ENCODE measurements at regions not wholly inside any gene's neighbourhood (a gene's known extent, or its start where the extent isn't known, plus 50 kb on each side); places are given as distances from the start of the nearest gene placed in this dataset.

DNA sequence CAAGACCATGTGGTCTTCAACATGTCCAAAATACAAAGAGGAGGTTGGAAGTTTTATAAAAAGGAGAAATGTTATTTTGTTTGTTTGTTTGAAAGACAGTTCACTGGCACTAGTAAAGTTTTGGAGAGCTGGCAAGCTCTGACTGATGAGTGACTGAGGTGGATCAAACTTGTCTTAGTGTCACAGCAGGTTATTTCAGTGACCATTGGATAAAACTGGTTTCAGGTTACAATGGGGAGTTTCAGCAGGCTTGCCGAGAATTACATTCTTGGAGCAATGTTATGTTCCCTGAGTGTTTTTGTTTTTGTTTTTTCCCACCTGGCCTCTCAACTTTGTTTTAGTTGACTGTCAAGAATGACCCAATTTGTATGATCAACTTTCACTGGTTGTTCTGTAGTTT lies 414.5 kb upstream of the ARHGEF26 start:
- in situ Hi-C loops (cut with HindIII; ENCODE audit: low sequenced_read_pairs), result no loop called here

- in situ Hi-C loops (cut with HindIII; ENCODE audit: low sequenced_read_pairs), result no loop called here
These were observed 407.2 kb upstream of the ARHGEF26 start for GRCh38 chr3:153714016-153714415.

- in situ Hi-C loops (cut with HindIII; ENCODE audit: low sequenced_read_pairs), result no loop called here
These were observed 406.5 kb upstream of the ARHGEF26 start for GRCh38 chr3:153714588-153715290.

DNA sequence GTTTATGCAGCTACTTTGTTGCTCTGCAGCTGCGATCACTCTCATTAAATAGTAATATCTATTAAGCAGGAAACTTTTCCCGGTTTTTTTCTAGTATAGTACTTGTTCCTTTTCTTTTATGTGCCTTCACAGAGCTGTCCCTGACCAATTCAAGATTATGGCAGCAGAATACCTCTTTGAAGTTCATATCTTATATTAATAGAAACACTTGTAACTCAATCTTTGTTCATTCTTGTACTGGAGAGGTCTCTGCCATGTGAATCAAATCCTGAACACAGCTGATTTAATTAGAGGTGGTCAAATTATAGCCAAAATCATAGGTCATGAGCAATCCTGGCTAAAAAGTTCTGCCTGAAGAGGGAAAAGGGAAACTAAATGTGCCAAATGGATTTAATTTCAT lies 399.0 kb upstream of the ARHGEF26 start:
- in situ Hi-C loops (cut with HindIII; ENCODE audit: low sequenced_read_pairs), result no loop called here

GRCh38 chr3:153731071-153731470 lies 390.1 kb upstream of the ARHGEF26 start:
- in situ Hi-C loops (cut with HindIII; ENCODE audit: low sequenced_read_pairs), result no loop called here

- in situ Hi-C loops (cut with HindIII; ENCODE audit: low sequenced_read_pairs), result no loop called here
These were observed 386.2 kb upstream of the ARHGEF26 start for GRCh38 chr3:153734777-153735551.

DNA sequence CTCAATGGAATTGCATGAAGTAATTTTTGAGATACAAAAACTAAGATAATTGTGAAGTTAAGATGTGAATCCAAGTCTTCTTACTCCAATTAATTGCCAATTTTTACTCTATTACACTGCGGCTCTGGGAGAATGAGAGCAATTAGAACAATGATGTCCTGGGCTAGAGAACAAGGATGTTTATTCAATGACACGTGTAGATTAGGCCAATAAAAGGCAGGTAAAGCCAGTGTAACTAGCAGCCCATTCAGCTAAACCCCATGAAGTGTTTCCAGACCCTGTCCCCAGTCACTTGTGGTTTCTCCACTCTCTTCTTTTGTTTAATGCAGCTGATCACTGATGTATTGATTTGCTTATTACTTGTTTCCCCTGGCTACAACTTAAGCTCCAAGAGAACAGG lies 381.1 kb upstream of the ARHGEF26 start:
- in situ Hi-C loops (cut with HindIII; ENCODE audit: low sequenced_read_pairs), result no loop called here

- in situ Hi-C loops (cut with HindIII; ENCODE audit: low sequenced_read_pairs), result no loop called here
These were observed 376.3 kb upstream of the ARHGEF26 start for GRCh38 chr3:153744889-153745288.

- in situ Hi-C loops (cut with HindIII; ENCODE audit: low sequenced_read_pairs), result no loop called here
These were observed 375.0 kb upstream of the ARHGEF26 start for GRCh38 chr3:153746211-153746610.

GRCh38 chr3:153749070-153749610 lies 372.1 kb upstream of the ARHGEF26 start:
- in situ Hi-C loops (cut with HindIII; ENCODE audit: low sequenced_read_pairs), result no loop called here

DNA sequence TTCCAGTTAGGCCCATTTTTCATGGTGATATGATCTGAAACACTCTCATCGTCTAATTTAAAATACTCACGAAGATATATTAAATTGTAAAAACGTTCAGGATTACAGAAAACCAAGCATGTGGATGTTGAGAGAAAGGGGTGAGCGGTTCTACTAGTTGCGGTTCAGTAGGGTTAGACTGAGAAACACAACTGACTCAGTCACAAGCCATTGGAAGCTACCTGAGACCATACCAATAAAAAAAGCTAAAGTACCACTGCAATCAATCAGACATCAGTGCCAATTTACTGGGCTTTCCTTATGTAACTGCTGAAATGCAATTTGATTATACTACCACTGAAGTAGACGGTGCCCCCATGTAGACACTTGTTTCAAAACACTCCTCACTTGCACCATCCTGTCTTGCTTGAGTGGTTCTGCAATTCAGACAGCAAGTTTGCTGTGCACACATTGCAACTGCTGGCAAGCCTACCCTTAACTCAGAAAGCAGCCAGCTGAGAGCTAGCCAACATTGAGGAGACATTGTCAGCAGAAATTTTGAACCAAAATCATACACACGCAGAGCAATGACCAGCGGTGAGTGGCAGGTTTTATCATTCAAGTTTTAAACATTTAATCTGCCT lies 368.7 kb upstream of the ARHGEF26 start:
- in situ Hi-C loops (cut with HindIII; ENCODE audit: low sequenced_read_pairs), result no loop called here

DNA sequence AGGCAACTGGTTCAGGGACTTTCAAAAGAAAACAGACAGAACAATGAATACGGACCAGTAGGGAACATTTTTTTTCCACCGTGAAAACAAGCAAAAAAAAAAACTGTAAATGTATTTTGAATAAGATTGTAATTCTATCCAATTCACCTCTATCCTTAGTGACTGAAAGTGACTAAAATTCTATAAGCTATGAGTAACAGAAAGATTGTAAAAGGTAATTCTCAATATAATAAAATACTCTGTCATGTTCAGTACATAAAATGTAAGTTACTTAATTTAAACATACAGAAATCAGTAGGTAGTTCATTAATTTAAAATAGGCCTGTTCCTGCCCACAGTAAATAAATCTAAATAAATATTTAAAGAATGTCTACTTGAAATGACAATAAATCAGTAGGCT lies 368.2 kb upstream of the ARHGEF26 start:
- in situ Hi-C loops (cut with HindIII; ENCODE audit: low sequenced_read_pairs), result no loop called here

DNA sequence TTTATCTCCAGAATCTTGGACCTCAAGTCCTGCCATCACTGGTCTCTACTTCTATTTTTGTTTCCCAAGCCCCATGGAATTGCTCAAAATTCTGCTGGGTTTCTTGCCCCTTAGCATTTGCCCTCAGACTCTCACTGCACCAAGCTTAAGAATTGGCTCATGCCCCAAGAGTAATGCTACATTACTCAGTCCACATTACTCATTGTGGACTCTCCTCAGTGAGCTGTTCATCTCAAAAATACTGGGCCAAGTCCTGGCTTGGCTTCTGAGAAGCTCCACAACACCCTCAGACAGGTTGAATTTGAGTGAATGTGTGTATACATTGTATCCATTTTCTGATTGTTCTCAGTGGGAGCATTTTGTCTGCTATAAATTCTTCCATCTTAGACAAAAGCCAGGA lies 364.4 kb upstream of the ARHGEF26 start:
- in situ Hi-C loops (cut with HindIII; ENCODE audit: low sequenced_read_pairs), result no loop called here

DNA sequence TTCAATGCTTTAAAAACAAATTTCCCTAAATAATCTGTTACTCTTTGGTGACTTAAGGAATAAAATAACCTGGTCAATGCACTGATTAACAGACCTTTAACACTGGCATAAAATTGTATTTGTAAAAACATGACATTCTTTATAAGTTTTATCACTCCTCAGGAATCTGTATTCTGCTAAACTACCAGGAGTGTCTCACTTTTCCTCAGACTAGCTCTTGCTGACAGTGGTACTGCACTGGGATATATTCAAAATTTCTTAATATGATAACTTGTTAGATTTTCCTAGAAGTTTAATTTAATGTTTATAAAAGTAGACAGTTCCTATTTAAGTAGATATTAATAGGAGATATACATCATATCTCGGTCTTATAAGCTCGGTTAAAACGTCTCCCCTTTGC lies 363.4 kb upstream of the ARHGEF26 start:
- in situ Hi-C loops (cut with HindIII; ENCODE audit: low sequenced_read_pairs), result no loop called here

DNA sequence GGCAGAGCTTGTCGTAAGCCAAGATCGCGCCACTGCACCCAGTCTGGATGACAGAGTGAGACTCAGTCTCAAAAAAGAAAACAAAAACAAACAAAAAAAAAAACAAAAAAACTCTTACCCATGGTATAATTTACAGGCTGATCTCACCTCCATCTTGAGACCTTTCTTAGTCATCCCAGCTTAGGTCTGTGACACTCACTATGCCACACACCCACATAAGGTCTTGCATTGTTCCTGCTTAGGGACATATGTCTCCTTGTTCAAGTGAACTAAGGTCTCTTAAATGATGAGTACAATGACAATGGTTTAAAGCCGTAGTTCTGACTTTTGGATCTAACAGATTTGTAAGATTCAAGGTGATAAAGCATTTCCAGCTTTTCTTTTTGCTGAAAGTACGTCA lies 360.2 kb upstream of the ARHGEF26 start:
- in situ Hi-C loops (cut with HindIII; ENCODE audit: low sequenced_read_pairs), result no loop called here

- in situ Hi-C loops (cut with HindIII; ENCODE audit: low sequenced_read_pairs), result no loop called here
These were observed 358.6 kb upstream of the ARHGEF26 start for GRCh38 chr3:153762411-153763235.

DNA sequence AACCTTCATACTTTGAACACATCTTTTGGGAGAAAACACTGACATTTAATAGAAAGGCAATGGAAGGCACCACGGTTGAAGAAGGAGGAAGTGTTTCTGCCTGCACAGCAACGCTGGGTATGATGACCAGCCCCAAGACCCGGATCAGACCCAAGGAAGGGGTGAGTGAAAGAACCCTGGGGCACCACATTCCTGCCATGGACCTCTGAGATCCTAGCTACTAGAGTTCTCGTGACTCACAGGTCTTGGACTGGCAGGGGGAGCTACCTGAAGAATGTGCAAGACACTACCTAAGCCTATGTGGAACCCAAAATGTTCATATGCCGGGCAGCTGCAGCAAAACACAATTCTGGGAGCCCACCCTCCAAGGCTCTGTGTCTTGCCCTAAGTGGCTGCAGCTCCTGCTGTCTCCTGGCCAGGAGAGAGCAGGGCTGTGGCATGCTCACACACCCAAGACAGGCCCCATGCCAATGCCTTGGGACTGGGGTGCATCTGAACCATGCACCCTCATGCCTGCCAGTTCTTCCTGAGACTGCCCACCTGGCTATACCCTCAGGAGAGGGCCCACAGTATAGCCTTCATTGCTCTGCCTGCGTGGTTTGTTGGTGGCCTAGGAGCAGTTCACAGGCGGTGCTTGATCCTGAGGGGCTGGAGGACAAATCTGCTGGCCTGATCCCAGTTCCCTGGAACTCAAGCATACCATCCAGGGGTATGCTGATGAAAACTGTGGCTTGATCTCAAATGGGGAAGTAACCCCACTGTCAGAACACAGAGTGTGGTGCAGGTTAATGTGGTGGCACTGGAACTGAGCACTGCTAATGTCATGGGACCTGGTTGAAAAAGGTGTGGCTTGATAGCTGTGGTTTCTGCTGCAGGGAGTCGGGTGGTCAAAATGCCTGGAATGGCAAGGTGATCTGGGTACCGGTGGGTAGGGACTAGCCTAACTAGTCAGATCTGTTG lies 353.3 kb upstream of the ARHGEF26 start:
- in situ Hi-C loops (cut with HindIII; ENCODE audit: low sequenced_read_pairs), result no loop called here

GRCh38 chr3:153768561-153769469 lies 352.4 kb upstream of the ARHGEF26 start:
- in situ Hi-C loops (cut with HindIII; ENCODE audit: low sequenced_read_pairs), result no loop called here

GRCh38 chr3:153783106-153783505 lies 338.1 kb upstream of the ARHGEF26 start:
- in situ Hi-C loops (cut with HindIII; ENCODE audit: low sequenced_read_pairs), result no loop called here
